Activated T-cell treated with anti-CD3 and anti-CD28 coated beads, Interleukin-2, amount 50 U/mL, for 24 hours (primary cell): ENCODE measurements at regions not wholly inside any gene's neighbourhood (a gene's known extent, or its start where the extent isn't known, plus 50 kb on each side); places are given as distances from the start of the nearest gene placed in this dataset.

Experiments used
- DNase-seq: peaks from one replicate; pipeline ENCODE4 v3.0.0-alpha.2; 2020
- H3K27ac Mint-ChIP-seq: 2 replicates; pipeline ENCODE4 v1.8.0; 2020; ENCODE audit warnings: mild to moderate bottlenecking, mixed read lengths
- H3K27me3 Mint-ChIP-seq: 2 replicates; pipeline ENCODE4 v1.8.0; 2020; ENCODE audit warnings: mixed read lengths
- H3K36me3 Mint-ChIP-seq: 2 replicates; pipeline ENCODE4 v1.8.0; 2020; ENCODE audit warnings: low read depth, mixed read lengths
- H3K4me1 Mint-ChIP-seq: 2 replicates; pipeline ENCODE4 v1.8.0; 2020; ENCODE audit warnings: low read depth, mixed read lengths
- H3K4me3 Mint-ChIP-seq: 2 replicates; pipeline ENCODE4 v1.8.0; 2020; ENCODE audit warnings: mild to moderate bottlenecking, moderate library complexity, mixed read lengths
- H3K9me3 Mint-ChIP-seq: 2 replicates; pipeline ENCODE4 v1.8.0; 2020; ENCODE audit warnings: mixed read lengths

DNA sequence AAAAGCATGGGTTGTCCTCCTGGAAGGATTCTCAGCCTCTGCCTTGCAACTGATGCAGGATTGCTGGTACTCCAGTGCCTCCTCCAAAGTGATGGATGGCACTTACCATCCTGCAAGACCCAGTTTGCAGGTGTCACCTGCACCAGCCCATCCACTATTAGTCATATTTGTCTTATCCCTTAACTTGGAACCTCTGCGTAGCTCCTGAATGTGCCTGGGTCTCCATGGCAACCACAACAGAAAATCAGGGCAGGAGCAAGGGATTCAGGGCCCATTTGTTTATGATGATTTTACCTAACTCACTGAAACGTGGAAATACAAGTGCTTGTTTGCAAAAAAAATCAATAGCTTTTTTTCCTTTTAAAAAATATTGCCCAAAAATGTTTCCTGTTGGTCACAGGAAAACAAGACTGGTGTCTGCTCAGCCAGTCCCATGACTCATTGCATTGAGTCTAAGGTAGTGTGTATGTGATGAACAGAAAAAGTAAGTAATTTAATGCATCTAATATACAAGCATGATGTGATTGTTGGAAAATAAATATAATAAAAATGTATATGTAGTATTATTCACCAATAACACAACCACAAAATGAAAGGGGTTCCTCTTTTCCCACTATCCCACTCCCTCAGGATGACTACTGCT lies 1196.3 kb upstream of the TMEM132C start:
- Mint-ChIP-seq H3K9me3 (no peaks in the 10 kb centered on the region), H3K27ac (no peak overlapping the region), H3K36me3 (no peaks in the 10 kb centered on the region), H3K27me3 (peaks cover 11% of the 10 kb centered on the region), H3K4me3 (no peak overlapping the region), H3K4me1 (no peaks in the 10 kb centered on the region)
- no peak for DNase-seq

DNA sequence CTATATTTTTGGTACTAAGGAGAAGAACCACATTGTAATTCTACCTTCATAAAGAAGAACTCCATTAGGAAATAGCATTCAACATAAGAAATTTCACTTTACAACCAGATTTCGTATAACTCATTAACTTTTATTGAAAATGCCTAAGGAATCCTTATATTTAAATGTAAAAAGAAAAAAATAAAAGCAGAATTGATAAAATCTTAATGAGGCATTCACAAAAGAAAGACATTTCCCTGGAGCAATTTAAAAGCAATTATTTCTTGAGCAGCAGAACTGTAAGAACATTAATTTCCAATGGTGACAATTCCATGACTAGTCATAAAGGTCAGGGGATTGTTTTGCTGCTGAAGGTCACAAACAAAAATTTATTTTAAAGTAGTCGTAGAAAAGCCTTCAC lies 1192.8 kb upstream of the TMEM132C start:
- H3K27me3 Mint-ChIP-seq, result peaks cover 32% of the 10 kb centered on the region
- no peak overlapping the region for H3K27ac Mint-ChIP-seq
- H3K36me3 Mint-ChIP-seq, result no peaks in the 10 kb centered on the region
- no peaks in the 10 kb centered on the region for H3K4me1 Mint-ChIP-seq
- H3K9me3 Mint-ChIP-seq, result no peaks in the 10 kb centered on the region
- DNase-seq, result no peak
- no peak overlapping the region for H3K4me3 Mint-ChIP-seq

DNA sequence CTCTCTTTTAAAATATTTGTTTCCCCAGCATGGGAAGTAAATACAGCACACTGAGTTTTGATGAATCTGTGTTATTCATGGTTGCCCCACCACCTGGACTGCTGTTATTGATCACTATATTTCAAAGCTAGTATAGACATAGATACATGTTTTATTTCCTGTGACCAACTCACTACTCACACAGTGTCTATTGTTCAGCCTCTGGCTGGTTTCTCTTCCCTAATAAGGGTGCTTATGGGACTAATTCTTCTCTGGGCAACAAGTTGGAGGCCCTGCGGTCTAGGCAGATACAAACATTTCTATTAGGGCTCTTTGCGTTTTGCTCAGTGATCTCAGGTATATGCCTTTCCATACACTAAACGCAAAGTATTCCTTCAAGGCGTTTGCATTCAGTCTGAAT lies 1191.0 kb upstream of the TMEM132C start:
- Mint-ChIP-seq H3K9me3 (no peaks in the 10 kb centered on the region), H3K4me3 (no peak overlapping the region), H3K27ac (no peak overlapping the region), H3K4me1 (no peaks in the 10 kb centered on the region), H3K36me3 (no peaks in the 10 kb centered on the region), H3K27me3 (peaks cover 32% of the 10 kb centered on the region)
- DNase-seq, result no peak

DNA sequence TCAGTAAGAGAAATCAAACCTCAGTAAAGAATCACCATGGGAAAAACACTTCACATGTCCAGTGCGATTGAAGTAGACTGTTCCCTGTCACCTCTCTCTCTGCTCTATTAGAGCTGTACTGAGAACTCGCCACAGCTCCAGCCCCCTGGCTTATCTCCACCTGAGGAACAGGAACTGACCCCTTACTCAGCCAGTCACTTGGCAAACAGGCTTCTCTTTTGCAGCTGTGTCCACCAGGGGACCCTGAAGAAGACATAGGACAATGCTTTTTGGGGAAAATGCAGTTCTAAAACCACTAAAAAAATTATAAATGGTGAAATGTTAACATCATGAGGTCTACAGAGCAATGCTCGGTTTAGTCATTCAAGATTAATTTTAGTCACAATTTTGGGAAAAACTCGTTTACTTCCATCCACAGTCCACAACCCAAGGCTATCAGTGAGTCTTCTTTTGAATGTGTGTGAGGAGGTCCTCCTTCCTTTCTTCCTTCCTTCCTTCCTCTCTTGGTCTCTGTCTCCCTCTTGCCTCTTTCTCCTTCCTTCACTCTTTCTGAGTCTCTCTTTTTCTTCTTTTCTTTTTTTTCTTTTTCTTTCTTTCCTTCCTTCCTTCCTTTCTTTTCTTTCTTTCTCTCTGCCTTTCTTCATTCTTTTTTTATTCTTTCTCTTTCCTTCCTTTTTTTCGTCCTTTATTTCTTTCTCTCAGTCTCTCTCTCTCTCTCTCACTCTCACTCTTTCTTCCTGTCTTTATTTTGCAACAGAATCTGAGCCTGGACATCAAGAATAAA lies 1189.5 kb upstream of the TMEM132C start:
- no peaks in the 10 kb centered on the region for H3K36me3 Mint-ChIP-seq

DNA sequence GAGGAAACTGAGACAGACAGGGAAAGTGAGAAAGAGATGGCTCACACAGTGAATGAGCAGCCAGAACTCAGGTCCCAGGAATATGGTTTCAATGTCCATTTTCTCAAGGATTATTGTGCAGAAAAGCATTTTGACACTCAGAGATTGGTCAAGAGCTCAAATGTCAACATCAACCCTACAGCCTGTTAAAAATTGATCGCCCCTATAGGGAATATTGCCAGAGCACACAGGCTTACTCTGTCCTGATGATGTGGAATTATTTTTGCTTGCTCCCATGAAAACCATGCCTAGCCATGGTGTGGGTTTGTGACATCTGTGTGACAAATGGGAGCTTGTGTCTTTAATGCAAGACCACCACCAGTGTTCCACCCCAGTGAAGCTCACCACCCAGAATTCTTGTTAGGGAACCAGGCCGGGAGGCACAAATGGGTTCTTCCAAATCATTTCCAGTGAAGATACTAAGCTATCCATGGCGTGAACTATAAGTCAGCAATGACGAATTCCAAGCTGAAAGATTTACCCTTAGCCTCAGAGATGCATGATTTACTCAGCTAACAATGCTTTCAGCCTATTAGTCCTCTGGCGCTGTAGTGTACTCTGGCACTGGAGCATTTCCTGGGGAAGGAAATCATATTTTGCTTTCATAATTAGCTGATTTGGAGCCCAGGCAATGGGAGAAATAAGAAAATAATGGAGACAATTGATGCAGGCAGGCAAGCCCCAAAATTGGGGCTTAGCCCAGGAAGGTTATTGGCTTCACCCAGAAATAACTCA lies 1188.2 kb upstream of the TMEM132C start:
- no peak for DNase-seq
- no peak overlapping the region for H3K27ac Mint-ChIP-seq
- no peaks in the 10 kb centered on the region for H3K9me3 Mint-ChIP-seq
- H3K4me1 Mint-ChIP-seq, result peaks cover 9% of the 10 kb centered on the region
- peaks cover 32% of the 10 kb centered on the region for H3K27me3 Mint-ChIP-seq
- no peaks in the 10 kb centered on the region for H3K36me3 Mint-ChIP-seq
- no peak overlapping the region for H3K4me3 Mint-ChIP-seq

More for the DNA sequence above, 1189.5 kb upstream of the TMEM132C start:
- H3K27ac Mint-ChIP-seq, result no peak overlapping the region
- H3K27me3 Mint-ChIP-seq, result peaks cover 32% of the 10 kb centered on the region
- no peaks in the 10 kb centered on the region for H3K4me1 Mint-ChIP-seq
- H3K9me3 Mint-ChIP-seq, result no peaks in the 10 kb centered on the region
- no peak for DNase-seq
- H3K4me3 Mint-ChIP-seq, result no peak overlapping the region

DNA sequence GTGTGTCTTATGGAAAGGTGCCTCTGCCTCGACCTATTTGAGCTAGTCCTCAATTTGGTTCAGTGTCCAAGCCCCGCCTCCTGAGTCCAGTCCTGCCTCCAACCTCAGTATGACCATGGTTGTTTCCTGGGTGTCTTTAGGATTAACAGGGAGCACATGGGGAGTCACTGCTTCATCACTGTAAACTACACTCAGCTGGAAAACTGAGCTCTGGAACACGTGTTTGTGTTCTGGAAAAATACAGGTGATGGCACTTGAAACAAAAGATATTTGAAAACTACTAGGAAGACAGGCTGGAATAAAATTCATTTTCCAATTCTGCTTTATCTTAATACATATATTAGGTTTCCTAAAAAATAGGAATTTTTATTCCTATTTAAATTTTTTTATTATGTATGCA lies 1187.3 kb upstream of the TMEM132C start:
- Mint-ChIP-seq H3K27me3 (peaks cover 30% of the 10 kb centered on the region), H3K27ac (no peak overlapping the region), H3K36me3 (no peaks in the 10 kb centered on the region), H3K4me1 (peaks cover 13% of the 10 kb centered on the region), H3K9me3 (no peaks in the 10 kb centered on the region), H3K4me3 (no peak overlapping the region)
- no peak for DNase-seq

DNA sequence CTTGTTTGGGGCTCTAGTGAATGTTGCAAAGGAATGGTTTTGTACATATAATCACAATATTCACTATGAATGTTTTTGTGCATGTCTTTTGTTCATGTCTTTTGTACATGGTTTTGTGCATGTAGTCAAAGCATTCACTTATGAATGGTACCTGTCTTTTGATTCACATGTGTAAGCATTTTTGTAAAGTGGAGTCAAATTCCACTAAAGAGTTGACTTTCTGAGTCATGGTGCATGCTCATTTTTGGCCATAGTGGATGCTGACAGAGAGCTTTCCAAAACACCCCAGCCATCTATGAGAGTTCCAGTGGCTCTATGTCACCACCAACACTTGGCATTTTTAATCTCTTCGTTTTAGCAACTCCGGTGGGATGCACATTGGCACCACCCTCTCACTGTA lies 1185.9 kb upstream of the TMEM132C start:
- H3K27me3 Mint-ChIP-seq, result peaks cover 18% of the 10 kb centered on the region
- H3K36me3 Mint-ChIP-seq, result no peaks in the 10 kb centered on the region
- peaks cover 13% of the 10 kb centered on the region for H3K4me1 Mint-ChIP-seq
- no peak overlapping the region for H3K4me3 Mint-ChIP-seq
- no peak for DNase-seq
- no peak overlapping the region for H3K27ac Mint-ChIP-seq
- H3K9me3 Mint-ChIP-seq, result no peaks in the 10 kb centered on the region

DNA sequence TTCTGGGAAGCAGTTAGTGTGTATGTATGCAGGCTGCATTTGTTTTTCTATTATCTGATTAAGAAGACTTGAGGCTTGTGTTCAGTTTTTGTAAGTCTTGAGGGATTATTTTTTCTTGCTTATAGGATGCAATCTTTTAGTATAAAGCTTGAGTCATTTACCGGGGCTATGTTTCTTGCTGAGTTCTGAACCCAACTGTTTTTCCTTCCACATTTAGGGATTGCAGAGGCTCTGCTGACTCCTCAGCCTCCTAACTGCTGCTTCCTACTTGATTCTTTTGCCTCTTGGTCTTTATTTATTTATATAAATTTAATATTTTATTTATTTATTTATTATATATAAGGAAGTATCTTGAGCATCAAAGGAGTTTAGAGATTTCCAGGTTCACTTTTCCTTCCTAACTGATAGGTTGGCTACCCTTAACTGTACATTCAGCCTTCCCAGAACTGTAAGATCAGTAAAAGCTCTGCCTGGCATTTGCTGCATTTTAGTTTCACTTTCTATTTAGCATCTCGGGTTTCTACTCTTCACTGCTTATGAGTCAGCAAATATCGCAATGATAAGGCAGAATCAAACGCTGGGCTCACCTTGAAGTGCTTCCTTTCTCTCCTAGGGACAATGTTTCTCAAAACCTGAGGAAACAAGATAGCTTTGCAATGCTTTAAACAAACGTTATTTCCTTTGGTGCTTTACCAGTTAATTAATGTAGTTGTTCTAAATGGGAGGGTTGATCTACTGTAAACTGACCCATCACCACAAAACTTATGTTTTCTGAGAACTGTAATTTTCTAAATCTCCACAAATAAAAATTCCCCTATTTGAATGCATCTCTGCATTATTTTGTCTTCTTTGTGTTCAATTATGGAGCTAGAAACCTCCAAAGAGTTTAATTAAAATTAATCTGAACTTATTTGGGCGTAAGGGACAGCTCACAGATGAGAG lies 1183.7 kb upstream of the TMEM132C start:
- Mint-ChIP-seq H3K36me3 (no peaks in the 10 kb centered on the region), H3K27me3 (peaks cover 9% of the 10 kb centered on the region), H3K27ac (peak overlapping the region; percentile 56), H3K4me3 (peak overlapping the region; percentile 41), H3K9me3 (no peaks in the 10 kb centered on the region), H3K4me1 (peaks cover 13% of the 10 kb centered on the region)
- DNase-seq, result no peak

DNA sequence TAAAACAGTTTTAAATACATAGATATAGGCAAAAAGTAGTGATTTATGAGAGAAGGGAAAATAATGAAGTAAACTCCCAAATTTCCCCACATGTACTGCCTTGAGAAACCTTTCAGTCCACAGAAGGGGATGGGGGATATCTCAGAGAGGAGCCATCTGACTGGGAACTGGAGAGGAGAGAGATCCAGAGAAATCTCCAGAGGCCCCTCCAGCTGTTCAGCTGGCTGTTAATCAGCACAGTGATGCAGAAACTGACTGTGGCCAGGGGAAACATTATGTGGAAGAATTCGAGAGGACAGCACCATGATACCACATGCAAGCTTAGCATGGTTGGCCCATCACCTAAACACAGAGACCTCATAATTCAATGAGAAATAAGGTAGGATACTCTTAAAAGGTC lies 1165.9 kb upstream of the TMEM132C start:
- no peaks in the 10 kb centered on the region for H3K4me1 Mint-ChIP-seq
- no peak overlapping the region for H3K4me3 Mint-ChIP-seq
- no peak for DNase-seq
- H3K27ac Mint-ChIP-seq, result no peak overlapping the region
- H3K36me3 Mint-ChIP-seq, result no peaks in the 10 kb centered on the region
- peaks cover 5% of the 10 kb centered on the region for H3K27me3 Mint-ChIP-seq
- H3K9me3 Mint-ChIP-seq, result no peaks in the 10 kb centered on the region

DNA sequence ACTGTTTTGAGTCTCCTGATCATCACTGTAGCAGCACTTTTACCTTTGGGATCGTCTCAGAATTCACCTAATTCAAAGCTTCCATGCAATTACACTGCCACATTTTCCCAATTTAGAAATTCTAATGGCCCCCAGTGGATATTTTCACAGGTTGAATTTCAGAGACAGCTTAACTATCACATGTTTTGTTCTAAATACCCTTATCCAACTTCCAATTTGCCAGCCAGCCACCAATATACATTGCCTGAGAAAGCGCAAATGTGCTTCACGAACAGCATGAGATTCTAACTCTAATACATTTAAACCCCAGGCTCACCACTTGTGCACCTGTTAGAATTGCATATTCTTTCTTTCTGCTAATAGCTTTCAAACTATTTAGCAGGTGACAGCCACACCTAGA lies 1160.9 kb upstream of the TMEM132C start:
- Mint-ChIP-seq H3K27ac (no peak overlapping the region), H3K27me3 (peaks cover 32% of the 10 kb centered on the region), H3K4me1 (no peaks in the 10 kb centered on the region), H3K4me3 (no peak overlapping the region), H3K9me3 (no peaks in the 10 kb centered on the region), H3K36me3 (no peaks in the 10 kb centered on the region)
- no peak for DNase-seq

DNA sequence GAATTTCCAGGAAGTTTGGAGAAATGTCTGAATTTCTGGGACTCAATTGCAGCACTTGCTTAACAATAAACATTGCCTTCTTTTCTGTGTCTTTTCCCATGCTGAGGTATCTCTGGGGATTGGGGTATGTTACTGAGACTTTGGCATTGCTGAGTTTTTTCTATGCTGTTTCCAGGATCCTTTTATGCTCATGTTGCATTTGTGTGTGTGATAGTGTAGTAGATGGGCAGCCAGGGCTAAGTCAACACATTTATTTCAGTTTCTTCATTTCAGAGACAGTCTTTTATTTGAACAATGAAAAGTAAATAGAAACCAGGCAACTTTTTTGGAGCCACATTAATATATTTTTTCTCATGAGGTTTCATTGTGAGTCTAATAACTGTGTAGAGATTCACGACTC lies 1160.3 kb upstream of the TMEM132C start:
- Mint-ChIP-seq H3K4me3 (no peak overlapping the region), H3K36me3 (no peaks in the 10 kb centered on the region), H3K27me3 (peaks cover 29% of the 10 kb centered on the region), H3K9me3 (no peaks in the 10 kb centered on the region), H3K4me1 (no peaks in the 10 kb centered on the region), H3K27ac (no peak overlapping the region)
- no peak for DNase-seq

DNA sequence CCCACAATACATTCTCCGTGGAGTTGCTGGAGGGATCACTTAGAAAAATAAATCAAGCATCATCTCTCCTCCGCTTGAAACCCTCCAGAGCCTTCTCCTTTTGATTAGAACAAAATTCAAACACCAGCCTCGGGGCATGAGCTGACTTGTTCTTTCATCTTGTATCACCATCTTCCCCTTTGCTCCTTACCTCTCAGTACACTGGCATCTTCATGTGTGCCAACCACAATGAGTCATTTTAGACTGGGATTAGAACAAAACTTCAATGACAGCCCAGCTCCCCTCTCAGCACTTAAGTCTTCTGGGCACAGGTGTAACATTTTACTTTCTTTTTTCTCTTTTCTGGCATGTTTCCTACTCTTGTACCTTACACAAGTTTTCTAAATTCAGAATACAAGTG lies 1159.2 kb upstream of the TMEM132C start:
- Mint-ChIP-seq H3K9me3 (no peaks in the 10 kb centered on the region), H3K27ac (no peak overlapping the region), H3K27me3 (peaks cover 31% of the 10 kb centered on the region), H3K36me3 (no peaks in the 10 kb centered on the region), H3K4me3 (no peak overlapping the region), H3K4me1 (no peaks in the 10 kb centered on the region)
- no peak for DNase-seq

DNA sequence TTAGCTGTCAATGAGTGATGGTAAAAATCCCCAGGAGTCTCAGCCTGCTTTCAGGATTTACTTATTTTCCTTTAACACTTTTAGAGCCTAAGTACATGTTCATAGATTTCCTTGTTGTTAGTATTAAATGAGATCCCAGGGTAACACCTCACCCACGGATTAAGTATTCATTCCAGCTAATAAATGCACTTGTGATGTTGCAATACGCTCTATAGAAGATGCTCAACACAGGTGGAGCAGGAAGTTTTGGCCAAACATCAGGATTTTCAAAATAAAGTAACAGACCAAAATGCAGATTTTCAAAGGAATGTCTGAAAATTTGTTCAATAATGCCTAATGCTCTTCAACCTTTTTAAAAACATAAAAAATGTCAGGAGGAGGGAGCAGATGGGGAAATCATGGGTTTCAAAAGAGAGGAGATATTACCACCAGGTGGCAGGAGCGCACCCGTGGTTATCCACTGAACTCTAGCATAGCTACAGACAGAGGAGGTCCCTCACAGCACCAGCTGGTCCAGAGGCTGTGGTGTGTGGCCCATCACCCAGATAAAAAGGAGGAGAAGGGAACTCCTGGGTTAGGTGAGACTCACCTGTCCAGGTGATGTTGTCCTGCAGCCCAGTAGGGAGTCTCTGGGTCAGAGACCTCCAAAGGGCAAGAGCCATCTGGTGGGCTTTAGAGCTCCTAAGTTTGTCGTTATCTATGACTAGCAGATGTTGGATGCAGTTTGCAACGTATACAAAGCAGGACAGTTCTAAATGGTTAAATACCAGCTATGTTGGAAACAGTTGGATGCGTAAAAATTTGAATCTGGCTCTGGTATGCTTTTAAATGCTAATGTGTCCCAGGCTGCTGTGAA lies 1158.4 kb upstream of the TMEM132C start:
- H3K9me3 Mint-ChIP-seq, result no peaks in the 10 kb centered on the region
- no peaks in the 10 kb centered on the region for H3K4me1 Mint-ChIP-seq
- H3K36me3 Mint-ChIP-seq, result no peaks in the 10 kb centered on the region
- H3K27me3 Mint-ChIP-seq, result peaks cover 36% of the 10 kb centered on the region
- H3K4me3 Mint-ChIP-seq, result no peak overlapping the region
- no peak overlapping the region for H3K27ac Mint-ChIP-seq
- peak; percentile 56 for DNase-seq
